Neural crest cell (in vitro differentiated cells): ENCODE measurements at regions not wholly inside any gene's neighbourhood (a gene's known extent, or its start where the extent isn't known, plus 50 kb on each side); places are given as distances from the start of the nearest gene placed in this dataset.
A peak's percentile ranks its signal among the peaks of the same experiment; 100 is the strongest.

Experiments
- DNase-seq: peaks from one replicate; pipeline ENCODE4 v3.0.0; 2021; ENCODE audit warnings: low read depth, mixed read lengths, low spot score
- H3K27ac Mint-ChIP-seq: one replicate; pipeline ENCODE4 v1.8.0; 2021; ENCODE audit warnings: mild to moderate bottlenecking, mixed read lengths; ENCODE audit not compliant: unreplicated experiment
- H3K27me3 Mint-ChIP-seq: 2 replicates; pipeline ENCODE4 v1.8.0; 2021; ENCODE audit warnings: low read depth, mild to moderate bottlenecking, mixed read lengths
- H3K36me3 Mint-ChIP-seq: 2 replicates; pipeline ENCODE4 v1.8.0; 2021; ENCODE audit warnings: low read depth, mild to moderate bottlenecking, mixed read lengths
- H3K4me1 Mint-ChIP-seq: 2 replicates; pipeline ENCODE4 v1.8.0; 2021; ENCODE audit warnings: mixed read lengths
- H3K4me3 Mint-ChIP-seq: one replicate; pipeline ENCODE4 v1.8.0; 2021; ENCODE audit warnings: mild to moderate bottlenecking, mixed read lengths
- H3K9me3 Mint-ChIP-seq: 2 replicates; pipeline ENCODE4 v1.8.0; 2021; ENCODE audit warnings: mixed read lengths
- CTCF ChIP-seq: fragments of 200-600 bp; sonication (generic); conservative IDR thresholded peaks from 2 replicates; pipeline ENCODE4 v1.5.0; 2021; ENCODE audit warnings: antibody characterized with exemption, mild to moderate bottlenecking

GRCh38 chr6:40288919-40289318 is 298.2 kb downstream of the LRFN2 start:
- Mint-ChIP-seq H3K4me1 (no peaks in the 10 kb centered on the region), H3K4me3 (no peak overlapping the region), H3K36me3 (no peaks in the 10 kb centered on the region), H3K27ac (peak overlapping the region; percentile 45), H3K27me3 (peaks cover 35% of the 10 kb centered on the region), H3K9me3 (no peaks in the 10 kb centered on the region)
- TF ChIP-seq CTCF = no peak
- no peak for DNase-seq

- H3K4me3 Mint-ChIP-seq = no peak overlapping the region
- peaks cover 38% of the 10 kb centered on the region for H3K27me3 Mint-ChIP-seq
- no peak for DNase-seq
- no peak for TF ChIP-seq CTCF
- no peaks in the 10 kb centered on the region for H3K4me1 Mint-ChIP-seq
- no peaks in the 10 kb centered on the region for H3K36me3 Mint-ChIP-seq
- no peak overlapping the region for H3K27ac Mint-ChIP-seq
- H3K9me3 Mint-ChIP-seq = no peaks in the 10 kb centered on the region
Measured at GRCh38 chr6:40287296-40287850, 299.8 kb downstream of the LRFN2 start.

GRCh38 chr6:40286721-40287120 is 300.4 kb downstream of the LRFN2 start:
- Mint-ChIP-seq H3K4me1 (no peaks in the 10 kb centered on the region), H3K27ac (no peak overlapping the region), H3K4me3 (no peak overlapping the region), H3K27me3 (peaks cover 38% of the 10 kb centered on the region), H3K36me3 (no peaks in the 10 kb centered on the region), H3K9me3 (no peaks in the 10 kb centered on the region)
- no peak for DNase-seq
- no peak for TF ChIP-seq CTCF

GRCh38 chr6:40285996-40286395 is 301.2 kb downstream of the LRFN2 start:
- Mint-ChIP-seq H3K4me1 (peaks cover 7% of the 10 kb centered on the region), H3K27me3 (peaks cover 35% of the 10 kb centered on the region), H3K27ac (no peak overlapping the region), H3K4me3 (no peak overlapping the region), H3K9me3 (no peaks in the 10 kb centered on the region), H3K36me3 (no peaks in the 10 kb centered on the region)
- TF ChIP-seq CTCF = no peak
- no peak for DNase-seq

GRCh38 chr6:40285535-40285934 is 301.6 kb downstream of the LRFN2 start:
- Mint-ChIP-seq H3K4me1 (peaks cover 7% of the 10 kb centered on the region), H3K36me3 (no peaks in the 10 kb centered on the region), H3K4me3 (no peak overlapping the region), H3K27ac (no peak overlapping the region), H3K9me3 (no peaks in the 10 kb centered on the region), H3K27me3 (peaks cover 35% of the 10 kb centered on the region)
- TF ChIP-seq CTCF = no peak
- DNase-seq = no peak
